SJSA1 (cell line): ENCODE measurements at regions not wholly inside any gene's neighbourhood (a gene's known extent, or its start where the extent isn't known, plus 50 kb on each side); places are given as distances from the start of the nearest gene placed in this dataset.

ENCODE experiments used
- DNase-seq, 2 experiments: peaks; one replicate each; pipeline ENCODE4 v3.0.0-alpha.2; 2015 to 2020; ENCODE audit warnings: low spot score in 2 of 2, low read depth in 1 of 2
- H3K27ac ChIP-seq: fragments of 250-450 bp; sonication (Bioruptor Pico); 2 replicates; pipeline ENCODE4 v1.5.1; 2020; ENCODE audit warnings: mild to moderate bottlenecking, moderate library complexity
- H3K27me3 ChIP-seq: fragments of 250-450 bp; sonication (Bioruptor Pico); replicated peaks from 2 replicates; pipeline ENCODE4 v1.5.1; 2020; ENCODE audit warnings: mild to moderate bottlenecking, moderate library complexity
- H3K36me3 ChIP-seq: fragments of 250-450 bp; sonication (Bioruptor Pico); 2 replicates; pipeline ENCODE4 v1.5.1; 2020; ENCODE audit warnings: mild to moderate bottlenecking
- H3K4me1 ChIP-seq: fragments of 250-450 bp; sonication (Bioruptor Pico); replicated peaks from 2 replicates; pipeline ENCODE4 v1.6.1; 2021; ENCODE audit warnings: mild to moderate bottlenecking
- H3K4me3 ChIP-seq: fragments of 250-450 bp; sonication (Bioruptor Pico); 2 replicates; pipeline ENCODE4 v1.5.1; 2020; ENCODE audit warnings: mild to moderate bottlenecking
- H3K9me3 ChIP-seq: fragments of 250-450 bp; sonication (Bioruptor Pico); replicated peaks from 2 replicates; pipeline ENCODE4 v1.5.1; 2020; ENCODE audit warnings: mild to moderate bottlenecking

DNA sequence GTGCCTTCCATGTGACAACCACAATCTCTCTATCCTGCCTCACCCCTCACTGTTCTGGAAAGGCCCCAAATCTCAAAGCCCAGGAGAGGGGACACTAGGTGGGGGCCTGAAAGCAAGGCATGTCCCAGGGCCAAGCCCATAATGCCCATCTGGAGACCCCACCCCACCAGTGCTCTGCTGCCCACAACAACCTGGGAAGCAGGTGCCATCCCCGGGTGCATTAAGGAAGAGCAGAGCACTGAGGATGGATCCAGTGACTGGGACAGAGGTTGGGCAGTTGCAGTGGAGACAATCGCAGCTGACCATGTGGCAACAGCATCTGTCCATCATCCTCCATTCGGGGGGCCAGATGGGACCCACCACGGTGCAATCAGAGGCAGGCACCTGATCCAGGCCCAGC, 106.2 kb upstream of the PRR20G start:
- no peaks in the 10 kb centered on the region for H3K9me3 ChIP-seq
- no peaks in the 10 kb centered on the region for H3K36me3 ChIP-seq
- no peaks in the 10 kb centered on the region; the same call in 1 of the 2 replicates for H3K4me1 ChIP-seq
- H3K27me3 ChIP-seq = no peaks in the 10 kb centered on the region; the same call in 1 of the 2 replicates
- no peak overlapping the region for H3K4me3 ChIP-seq
- H3K27ac ChIP-seq = no peak overlapping the region
- no peak for DNase-seq

DNA sequence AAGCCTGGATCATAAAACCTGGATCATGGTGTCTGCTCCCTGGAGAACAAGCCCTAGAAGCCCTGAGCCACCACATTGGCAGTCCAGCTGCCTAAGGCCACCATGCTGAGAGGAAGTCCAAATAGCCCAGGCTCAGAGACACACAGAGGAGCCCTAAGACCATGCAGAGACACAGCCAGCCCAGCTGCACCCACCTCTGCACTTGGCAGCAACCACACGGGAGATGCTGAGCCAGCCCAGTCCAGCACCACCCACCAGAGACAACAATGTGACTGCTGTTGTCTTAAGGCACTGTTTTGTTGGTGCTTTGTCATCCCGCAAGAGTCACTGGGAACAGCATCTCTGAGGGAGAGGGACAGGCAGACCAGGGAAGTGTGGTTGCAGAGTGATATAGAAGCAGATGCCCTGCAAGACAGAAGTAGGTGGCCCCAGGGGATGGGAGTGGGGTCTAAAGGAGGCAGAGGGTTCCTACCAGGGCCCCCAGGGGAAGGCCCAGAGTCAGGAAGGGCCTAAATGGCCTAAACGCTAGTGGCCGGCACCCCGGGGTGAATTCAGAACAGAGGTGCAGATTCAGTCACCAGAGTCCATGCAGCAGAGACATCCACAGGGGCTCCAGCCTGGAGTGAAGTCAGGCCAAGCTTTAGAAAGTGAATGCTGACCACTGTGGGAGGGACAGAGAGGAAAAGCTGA, 105.4 kb upstream of the PRR20G start:
- Histone ChIP-seq H3K27me3 (no peaks in the 10 kb centered on the region; the same call in 1 of the 2 replicates), H3K27ac (no peak overlapping the region), H3K4me1 (no peaks in the 10 kb centered on the region; the same call in 1 of the 2 replicates), H3K36me3 (no peaks in the 10 kb centered on the region), H3K9me3 (no peaks in the 10 kb centered on the region), H3K4me3 (no peak overlapping the region)
- DNase-seq = no peak

DNA sequence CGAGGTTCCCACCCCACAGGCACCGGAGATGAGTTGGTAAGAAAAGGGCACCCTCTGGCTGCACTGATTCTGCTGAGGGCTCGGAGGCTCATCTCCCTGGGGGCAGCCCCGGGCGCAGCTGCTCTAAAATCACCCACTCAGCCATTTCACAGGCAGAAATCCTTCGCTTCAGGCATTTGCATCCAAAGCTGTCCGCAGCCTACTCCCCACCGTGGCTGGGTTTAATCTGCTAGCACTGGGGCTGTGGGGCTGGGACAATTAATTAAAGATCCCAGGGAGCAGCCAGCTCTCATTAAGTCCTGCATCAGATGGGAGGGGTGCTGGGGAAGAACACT, 104.3 kb upstream of the PRR20G start:
- H3K4me1 ChIP-seq = no peaks in the 10 kb centered on the region; the same call in 1 of the 2 replicates
- no peaks in the 10 kb centered on the region for H3K36me3 ChIP-seq
- no peak overlapping the region for H3K27ac ChIP-seq
- DNase-seq = no peak
- H3K9me3 ChIP-seq = no peaks in the 10 kb centered on the region
- no peak overlapping the region for H3K4me3 ChIP-seq
- H3K27me3 ChIP-seq = no peaks in the 10 kb centered on the region; the same call in 1 of the 2 replicates

DNA sequence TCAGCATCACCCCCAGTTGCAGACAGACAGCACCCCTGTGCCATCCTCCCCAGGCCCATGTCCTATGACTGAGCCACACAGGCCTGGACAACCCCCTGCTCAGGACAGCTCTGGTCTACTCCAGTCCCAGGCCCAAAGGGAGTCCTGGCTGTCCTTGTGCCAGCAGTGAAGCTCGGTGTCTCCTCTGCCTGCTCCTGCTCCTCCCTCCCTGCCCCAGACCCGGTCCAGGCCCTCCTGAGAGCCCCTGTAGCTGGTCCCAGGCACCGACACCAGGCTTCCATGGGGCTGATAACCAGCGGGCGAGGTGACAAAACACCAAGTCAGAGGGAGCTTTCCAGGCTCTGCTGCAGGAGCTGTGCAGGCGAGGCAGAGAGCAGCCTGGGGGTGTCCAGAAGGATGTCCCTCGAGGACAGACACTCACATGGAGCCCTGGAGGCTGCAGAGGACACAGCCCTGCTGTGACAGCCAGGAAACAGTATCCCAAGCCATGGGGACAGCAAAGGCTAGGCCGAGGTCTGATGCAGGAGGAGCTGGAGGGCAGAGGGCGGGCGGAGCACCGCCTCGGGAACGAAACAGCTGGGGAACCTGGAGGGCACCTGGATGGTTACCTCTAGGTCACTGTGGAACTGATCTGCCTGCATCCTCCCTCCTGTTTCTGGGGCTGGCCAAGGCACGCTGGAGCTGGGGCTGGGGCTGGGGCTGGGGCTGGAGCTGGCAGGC, 103.8 kb upstream of the PRR20G start:
- Histone ChIP-seq H3K27ac (no peak overlapping the region), H3K4me3 (no peak overlapping the region), H3K9me3 (no peaks in the 10 kb centered on the region), H3K27me3 (no peaks in the 10 kb centered on the region), H3K36me3 (no peaks in the 10 kb centered on the region), H3K4me1 (no peaks in the 10 kb centered on the region; the same call in 1 of the 2 replicates)
- no peak for DNase-seq

DNA sequence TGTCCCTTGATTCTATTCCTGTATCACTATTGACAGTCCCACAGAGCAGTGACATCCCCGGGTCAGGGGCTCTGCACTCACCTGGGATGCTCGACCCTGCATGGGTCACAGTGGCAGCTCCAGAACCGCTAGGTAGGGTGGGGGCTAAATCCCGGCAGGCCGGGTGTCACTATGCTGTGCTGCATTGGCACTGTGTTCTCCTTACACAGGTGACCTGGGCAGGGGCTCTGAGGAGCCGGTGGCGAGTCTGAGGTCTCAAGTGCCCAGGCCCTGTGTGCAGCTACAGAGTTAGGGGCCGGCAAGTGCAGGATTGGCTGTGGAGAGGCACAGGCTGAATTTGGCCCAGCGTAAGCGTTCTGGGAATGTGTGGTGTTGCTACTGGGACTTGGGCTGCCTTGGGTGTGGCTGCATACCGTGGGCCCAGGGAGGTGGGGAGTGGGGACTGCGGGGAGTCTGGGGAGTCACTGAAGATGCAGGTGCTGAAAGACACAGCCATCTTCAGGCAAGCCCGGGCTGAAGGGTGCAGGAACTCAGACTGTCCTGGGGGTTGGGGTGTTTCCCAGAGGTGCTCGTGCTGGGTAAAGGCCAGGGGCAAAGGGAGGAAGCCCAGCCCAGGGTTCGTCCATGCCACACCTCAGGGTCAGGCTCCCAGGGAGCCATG, 102.6 kb upstream of the PRR20G start:
- Histone ChIP-seq H3K4me3 (no peak overlapping the region), H3K27ac (no peak overlapping the region), H3K36me3 (no peaks in the 10 kb centered on the region), H3K9me3 (no peaks in the 10 kb centered on the region), H3K27me3 (no peaks in the 10 kb centered on the region), H3K4me1 (no peaks in the 10 kb centered on the region)
- DNase-seq = no peak

DNA sequence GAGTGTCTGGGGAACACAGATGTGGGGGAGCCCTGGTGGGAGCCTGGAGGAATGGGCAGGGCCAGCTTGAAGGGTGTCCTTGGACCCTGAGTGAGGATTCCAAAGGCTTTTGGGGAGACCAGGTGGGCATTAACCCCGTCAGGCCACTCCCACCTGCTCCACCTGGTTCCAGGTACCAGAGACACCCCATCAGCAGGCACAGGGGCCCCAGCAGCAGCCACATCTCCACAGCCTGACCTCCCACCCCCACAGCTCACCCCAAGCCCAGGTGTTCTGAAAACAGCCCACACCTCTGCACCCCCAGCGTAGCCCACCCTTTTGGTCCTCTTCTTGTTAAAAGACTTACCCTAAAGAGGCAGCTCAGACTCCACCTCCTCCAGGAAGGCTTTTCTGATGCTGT, 102.1 kb upstream of the PRR20G start:
- Histone ChIP-seq H3K4me1 (no peaks in the 10 kb centered on the region), H3K27me3 (no peaks in the 10 kb centered on the region), H3K9me3 (no peaks in the 10 kb centered on the region), H3K27ac (no peak overlapping the region), H3K4me3 (no peak overlapping the region), H3K36me3 (no peaks in the 10 kb centered on the region)
- no peak for DNase-seq

DNA sequence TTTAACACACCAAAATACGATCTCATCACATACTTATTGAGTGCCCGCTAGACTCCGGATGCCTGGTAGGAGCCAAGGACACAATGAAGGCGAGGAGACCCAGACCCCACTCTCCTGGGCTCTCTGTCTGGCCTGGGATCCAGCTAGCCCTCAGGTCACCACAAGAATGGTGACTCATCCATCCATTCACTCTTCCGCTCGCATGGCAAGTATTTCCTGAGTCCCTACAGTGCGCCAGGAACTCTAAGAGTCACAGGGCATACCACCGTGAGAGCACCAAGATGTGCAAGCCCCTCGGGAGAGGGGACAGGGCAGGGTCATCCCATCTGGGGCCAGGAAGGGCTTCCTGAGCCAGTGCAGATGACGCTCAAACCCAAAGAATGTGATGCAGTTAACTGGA, 101.6 kb upstream of the PRR20G start:
- Histone ChIP-seq H3K4me3 (no peak overlapping the region), H3K27me3 (no peaks in the 10 kb centered on the region), H3K27ac (no peak overlapping the region), H3K36me3 (no peaks in the 10 kb centered on the region), H3K4me1 (no peaks in the 10 kb centered on the region), H3K9me3 (no peaks in the 10 kb centered on the region)
- DNase-seq = peak in 1 of 2 experiments; percentile 13

DNA sequence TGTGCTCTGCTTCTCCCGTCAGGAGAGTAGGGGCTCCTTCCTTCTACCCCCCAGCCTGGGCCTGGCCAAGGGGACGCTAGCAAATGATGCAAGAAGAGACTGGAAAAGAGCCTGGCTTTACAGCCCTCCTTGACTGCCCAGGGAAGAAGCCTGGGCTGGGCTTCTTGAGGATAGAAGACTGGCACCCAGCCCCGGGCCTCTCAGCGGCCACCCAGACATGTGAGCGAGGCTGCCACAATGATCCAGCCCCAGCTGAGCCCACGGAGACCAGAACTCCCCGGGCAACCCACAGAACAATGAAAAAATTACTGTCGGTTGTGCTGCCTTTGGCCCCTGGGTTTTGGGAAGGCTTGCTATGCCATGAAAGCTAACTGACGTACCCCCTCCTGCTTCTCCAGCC, 100.6 kb upstream of the PRR20G start:
- no peak for DNase-seq
- H3K4me1 ChIP-seq = no peaks in the 10 kb centered on the region
- H3K27me3 ChIP-seq = no peaks in the 10 kb centered on the region
- no peaks in the 10 kb centered on the region for H3K9me3 ChIP-seq
- H3K27ac ChIP-seq = no peak overlapping the region
- no peaks in the 10 kb centered on the region for H3K36me3 ChIP-seq
- H3K4me3 ChIP-seq = no peak overlapping the region

DNA sequence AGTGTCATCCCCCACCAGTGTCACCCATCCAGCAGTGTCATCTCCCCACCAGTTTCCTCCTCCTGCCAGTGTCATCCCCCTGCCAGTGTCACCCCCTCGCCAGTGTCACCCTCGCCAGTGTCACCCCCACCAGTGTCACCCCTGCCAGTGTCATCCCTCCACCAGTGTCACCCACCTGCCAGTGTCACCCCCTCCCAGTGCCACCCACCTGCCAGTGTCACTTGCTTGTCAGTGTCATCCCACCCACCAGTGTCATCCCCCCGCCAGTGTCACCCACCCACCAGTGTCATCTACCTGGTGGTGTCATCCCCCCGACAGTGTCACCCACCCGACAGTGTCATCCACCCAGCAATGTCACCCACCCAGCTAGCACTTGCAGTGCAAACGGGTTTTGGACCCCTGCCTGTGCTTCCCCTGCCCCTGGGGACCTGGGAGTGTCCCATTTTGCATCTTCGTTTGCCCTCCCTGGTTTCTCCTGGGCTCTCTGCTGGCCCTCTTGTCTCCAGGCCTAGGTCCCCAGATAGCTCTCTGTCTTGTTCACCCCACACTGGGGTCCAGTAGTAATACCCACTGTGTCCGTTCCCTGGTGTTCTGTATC, 99.8 kb upstream of the PRR20G start:
- no peaks in the 10 kb centered on the region for H3K27me3 ChIP-seq
- no peaks in the 10 kb centered on the region for H3K36me3 ChIP-seq
- H3K27ac ChIP-seq = no peak overlapping the region
- no peak for DNase-seq
- no peaks in the 10 kb centered on the region for H3K9me3 ChIP-seq
- no peaks in the 10 kb centered on the region for H3K4me1 ChIP-seq
- no peak overlapping the region for H3K4me3 ChIP-seq

DNA sequence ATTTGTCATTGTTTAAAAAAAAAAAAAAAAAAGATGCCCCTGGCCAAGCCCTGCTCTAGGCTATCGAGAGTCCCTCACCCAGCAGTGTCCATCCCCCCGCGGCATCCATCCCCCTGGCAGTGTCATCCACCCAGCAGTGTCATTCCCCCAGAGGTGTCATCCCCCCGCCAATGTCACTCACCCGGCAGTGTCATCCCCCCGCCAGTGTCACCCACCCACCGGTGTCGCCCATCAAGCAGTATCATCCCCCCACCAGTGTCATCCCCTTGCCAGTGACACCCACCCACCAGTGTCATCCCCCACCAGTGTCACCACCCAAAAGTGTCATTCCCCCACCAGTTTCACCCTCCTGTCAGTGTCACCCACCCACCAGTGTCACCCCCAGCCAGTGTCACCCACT, 99.3 kb upstream of the PRR20G start:
- H3K27me3 ChIP-seq = no peaks in the 10 kb centered on the region
- no peak for DNase-seq
- 0 out of 2 replicates have a peak, but pooled peaks cover 1% of the 10 kb centered on the region for H3K9me3 ChIP-seq
- no peaks in the 10 kb centered on the region for H3K4me1 ChIP-seq
- H3K36me3 ChIP-seq = no peaks in the 10 kb centered on the region
- no peak overlapping the region for H3K4me3 ChIP-seq
- no peak overlapping the region for H3K27ac ChIP-seq

DNA sequence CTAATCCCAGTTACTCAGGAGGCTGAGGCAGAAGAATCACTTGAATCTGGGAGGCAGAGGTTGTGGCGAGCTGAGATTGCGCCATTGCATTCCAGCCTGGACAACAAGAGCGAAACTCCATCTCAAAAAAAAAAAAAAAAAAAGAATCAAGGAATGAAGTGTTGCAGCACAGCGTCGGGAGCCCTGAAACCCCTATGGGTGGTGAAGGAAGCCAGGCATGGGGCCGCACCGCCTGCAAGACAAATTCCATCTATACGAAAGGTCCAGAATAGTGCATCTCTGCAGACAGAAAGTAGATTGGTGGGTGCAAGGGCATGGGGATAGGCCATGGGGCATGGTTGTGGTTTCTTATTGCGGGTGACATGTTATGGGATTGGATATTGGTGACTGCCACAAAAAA, 98.6 kb upstream of the PRR20G start:
- Histone ChIP-seq H3K27ac (no peak overlapping the region), H3K27me3 (no peaks in the 10 kb centered on the region)

DNA sequence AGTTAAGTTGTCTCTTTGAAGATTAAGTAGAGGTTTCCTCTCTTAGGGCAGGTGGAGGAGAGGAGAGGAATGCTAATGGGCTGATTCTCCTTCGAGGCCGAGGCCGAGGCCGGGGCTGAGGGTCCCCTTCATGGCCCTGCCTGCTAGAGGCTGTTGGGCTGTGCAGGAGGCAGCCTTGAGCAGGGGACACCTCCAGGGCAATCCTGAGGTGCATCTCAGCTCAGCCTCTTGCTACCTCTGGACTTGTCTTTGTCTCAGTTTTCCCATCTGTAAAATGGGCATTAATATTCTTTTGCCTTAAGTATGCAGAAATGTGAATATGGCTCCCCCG, 97.7 kb upstream of the PRR20G start:
- Histone ChIP-seq H3K4me1 (no peaks in the 10 kb centered on the region), H3K9me3 (0 out of 2 replicates have a peak, but pooled peaks cover 3% of the 10 kb centered on the region), H3K27me3 (no peaks in the 10 kb centered on the region), H3K4me3 (no peak overlapping the region), H3K27ac (no peak overlapping the region), H3K36me3 (no peaks in the 10 kb centered on the region)
- no peak for DNase-seq

More for the DNA sequence above, 98.6 kb upstream of the PRR20G start:
- DNase-seq = no peak
- Histone ChIP-seq H3K4me1 (no peaks in the 10 kb centered on the region), H3K4me3 (no peak overlapping the region), H3K36me3 (no peaks in the 10 kb centered on the region), H3K9me3 (0 out of 2 replicates have a peak, but pooled peaks cover 3% of the 10 kb centered on the region)

DNA sequence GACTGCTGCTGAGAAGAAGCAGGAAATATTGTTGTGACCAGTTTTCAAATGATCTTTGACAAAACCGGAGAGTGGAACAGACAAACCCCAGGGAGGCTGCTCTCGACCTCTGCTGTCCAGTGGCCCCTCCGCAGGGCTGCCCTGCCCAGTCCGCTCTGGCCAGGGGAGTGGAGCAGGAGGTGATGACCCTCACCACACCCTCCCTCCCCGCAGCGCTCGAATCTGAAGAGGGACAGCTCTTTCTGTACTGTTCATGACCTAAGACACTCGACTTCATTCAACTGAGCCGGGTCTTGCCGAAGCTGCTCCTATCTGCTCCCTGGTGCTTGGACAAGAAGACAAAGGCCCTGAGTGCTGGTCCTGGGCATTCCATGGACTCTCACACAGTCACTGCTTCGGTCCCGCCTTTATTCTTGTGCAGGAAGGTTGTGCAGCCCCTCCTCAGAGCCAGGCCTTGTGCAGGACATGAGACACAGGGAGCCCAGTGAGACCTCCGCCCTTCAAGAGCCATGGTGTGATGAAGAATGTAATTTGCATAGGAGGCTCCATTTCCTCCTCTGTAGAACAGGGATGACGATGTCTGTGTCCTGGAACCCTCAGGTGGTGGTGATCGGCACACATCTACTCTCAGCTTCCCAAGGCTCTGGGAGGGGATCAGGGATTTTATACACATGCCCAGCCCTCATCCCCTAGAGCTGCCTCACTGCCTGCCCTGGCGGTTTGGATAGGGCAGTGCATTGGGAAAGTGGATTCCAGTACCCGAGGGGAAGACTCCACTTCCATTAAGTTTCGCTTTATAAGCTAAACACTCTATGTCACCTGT, 97.1 kb upstream of the PRR20G start:
- 0 out of 2 replicates have a peak, but pooled peaks cover 3% of the 10 kb centered on the region for H3K9me3 ChIP-seq
- H3K27me3 ChIP-seq = no peaks in the 10 kb centered on the region
- DNase-seq = no peak
- H3K27ac ChIP-seq = no peak overlapping the region
- no peak overlapping the region for H3K4me3 ChIP-seq
- H3K4me1 ChIP-seq = no peaks in the 10 kb centered on the region
- H3K36me3 ChIP-seq = no peaks in the 10 kb centered on the region
